HEK293 (cell line): ENCODE measurements at regions not wholly inside any gene's neighbourhood (a gene's known extent, or its start where the extent isn't known, plus 50 kb on each side); places are given as distances from the start of the nearest gene placed in this dataset.

Experiments used
- CTCF ChIA-PET: fragments of 350-600 bp; formaldehyde crosslinking; extraction: SDS; loops from one replicate; lab custom pipeline; 2021; ENCODE audit warnings: antibody characterized with exemption; lab: Yijun Ruan, JAX
- POLR2A ChIA-PET: fragments of 300-600 bp; formaldehyde crosslinking; extraction: SDS; loops from one replicate; lab custom pipeline; 2020; ENCODE audit warnings: antibody characterized with exemption, inconsistent platforms; lab: Yijun Ruan, JAX
- H3K27ac ChIP-seq: fragments of 200-500 bp; sonication (Bioruptor generic); 2 replicates; pipeline ENCODE4 v1.5.1; 2014; ENCODE audit warnings: low read depth, low read length, control low read depth, inconsistent platforms; ENCODE audit errors: extremely low read depth
- H3K36me3 ChIP-seq, 2 experiments: fragments of 200-500 bp in 1 of 2; sonication (Bioruptor generic) in 1 of 2; 1 replicate in 1 of 2; 2 replicates in 1 of 2; pipeline ENCODE4 v1.5.1; 2014 to 2017; ENCODE audit warnings: inconsistent platforms in 2 of 2, low read length in 2 of 2; ENCODE audit not compliant: control insufficient read depth in 2 of 2, insufficient read depth in 1 of 2
- H3K4me1 ChIP-seq: fragments of 200-500 bp; sonication (Bioruptor generic); 2 replicates; pipeline ENCODE4 v1.5.1; 2014; ENCODE audit warnings: mild to moderate bottlenecking, low read length, inconsistent platforms; ENCODE audit not compliant: control insufficient read depth, insufficient read depth
- H3K4me3 ChIP-seq: 2 replicates; pipeline ENCODE4 v1.5.1; 2011; ENCODE audit warnings: low read depth, mild to moderate bottlenecking, control low read depth, low read length, moderate library complexity
- H3K9me3 ChIP-seq: fragments of 200-500 bp; sonication (Bioruptor generic); 2 replicates; pipeline ENCODE4 v1.5.1; 2014; ENCODE audit warnings: low read depth, low read length, inconsistent platforms; ENCODE audit not compliant: control insufficient read depth, insufficient read depth
- OSR2 ChIP-seq: fragments of 450-650 bp; formaldehyde crosslinking; IDR thresholded peaks from 2 replicates; pipeline ENCODE4 v1.5.1; 2016; ENCODE audit warnings: missing biosample characterization, missing genetic modification characterization
- OVOL3 ChIP-seq: fragments of 450-650 bp; formaldehyde crosslinking; IDR thresholded peaks from 2 replicates; pipeline ENCODE4 v1.5.1; 2016; ENCODE audit warnings: missing biosample characterization, missing genetic modification characterization
- PRDM1 ChIP-seq: fragments of 450-650 bp; formaldehyde crosslinking; IDR thresholded peaks from 2 replicates; pipeline ENCODE4; 2016; ENCODE audit warnings: missing biosample characterization, missing genetic modification characterization
- SP3 ChIP-seq: fragments of 450-650 bp; formaldehyde crosslinking; IDR thresholded peaks from 2 replicates; pipeline ENCODE4 v1.5.1; 2016; ENCODE audit warnings: missing biosample characterization, missing genetic modification characterization
- SP7 ChIP-seq: fragments of 450-650 bp; formaldehyde crosslinking; IDR thresholded peaks from 2 replicates; pipeline ENCODE4 v1.5.1; 2016; ENCODE audit warnings: missing biosample characterization, missing genetic modification characterization
- TCF7L2 ChIP-seq: IDR thresholded peaks from 2 replicates; pipeline ENCODE4 v1.6.1; 2011; ENCODE audit warnings: low read depth, mild to moderate bottlenecking, inconsistent platforms, low read length, moderate library complexity, borderline replicate concordance
- TRIM28 ChIP-seq: IDR thresholded peaks from 2 replicates; pipeline ENCODE4 v1.6.1; 2011; ENCODE audit warnings: low read length, control low read depth, borderline replicate concordance
- ZBTB20 ChIP-seq: fragments of 450-650 bp; formaldehyde crosslinking; IDR thresholded peaks from 2 replicates; pipeline ENCODE4 v1.5.1; 2016; ENCODE audit warnings: missing biosample characterization, missing genetic modification characterization
- ZNF112 ChIP-seq: fragments of 450-650 bp; formaldehyde crosslinking; IDR thresholded peaks from 2 replicates; pipeline ENCODE4 v1.5.0; 2017; ENCODE audit warnings: missing biosample characterization, missing genetic modification characterization
- ZNF221 ChIP-seq: fragments of 450-650 bp; formaldehyde crosslinking; IDR thresholded peaks from 2 replicates; pipeline ENCODE4 v1.5.1; 2017; ENCODE audit warnings: missing biosample characterization, missing genetic modification characterization, borderline replicate concordance
- ZNF24 ChIP-seq: fragments of 450-650 bp; formaldehyde crosslinking; IDR thresholded peaks from 2 replicates; pipeline ENCODE4 v1.5.1; 2016; ENCODE audit warnings: missing biosample characterization, missing genetic modification characterization
- ZNF248 ChIP-seq: fragments of 450-650 bp; formaldehyde crosslinking; IDR thresholded peaks from 2 replicates; pipeline ENCODE4 v1.5.1; 2017; ENCODE audit warnings: missing biosample characterization, missing genetic modification characterization
- ZNF391 ChIP-seq: fragments of 450-650 bp; formaldehyde crosslinking; IDR thresholded peaks from 2 replicates; pipeline ENCODE4 v1.5.1; 2016; ENCODE audit warnings: low read depth, missing biosample characterization, missing genetic modification characterization, borderline replicate concordance
- ZNF404 ChIP-seq: fragments of 450-650 bp; formaldehyde crosslinking; IDR thresholded peaks from 2 replicates; pipeline ENCODE4 v1.5.1; 2017; ENCODE audit warnings: missing biosample characterization, missing genetic modification characterization
- ZNF416 ChIP-seq: fragments of 450-650 bp; formaldehyde crosslinking; IDR thresholded peaks from 2 replicates; pipeline ENCODE4 v1.5.1; 2016; ENCODE audit warnings: missing biosample characterization, missing genetic modification characterization
- ZNF530 ChIP-seq: fragments of 450-650 bp; formaldehyde crosslinking; IDR thresholded peaks from 2 replicates; pipeline ENCODE4 v1.5.1; 2016; ENCODE audit warnings: low read depth, missing biosample characterization, missing genetic modification characterization
- ZNF658 ChIP-seq: fragments of 450-650 bp; formaldehyde crosslinking; IDR thresholded peaks from 2 replicates; pipeline ENCODE4; 2016; ENCODE audit warnings: missing biosample characterization, missing genetic modification characterization
- ZNF660 ChIP-seq: fragments of 450-650 bp; IDR thresholded peaks from 2 replicates; pipeline ENCODE4 v1.5.1; 2018; ENCODE audit warnings: missing biosample characterization, mild to moderate bottlenecking, missing genetic modification characterization
- ZXDB ChIP-seq: fragments of 450-650 bp; formaldehyde crosslinking; IDR thresholded peaks from 2 replicates; pipeline ENCODE4 v1.5.1; 2016; ENCODE audit warnings: missing biosample characterization, missing genetic modification characterization
- TF ChIP-seq, protein P1 (sequence below): fragments of 450-650 bp; formaldehyde crosslinking; IDR thresholded peaks from 2 replicates; pipeline ENCODE4 v1.5.1; 2016; ENCODE audit warnings: missing biosample characterization, missing genetic modification characterization
- TF ChIP-seq, protein P2 (sequence below): fragments of 450-650 bp; formaldehyde crosslinking; IDR thresholded peaks from 2 replicates; pipeline ENCODE4 v1.5.1; 2016; ENCODE audit warnings: missing biosample characterization, missing genetic modification characterization, low read depth
- TF ChIP-seq, protein P3 (sequence below): fragments of 450-650 bp; formaldehyde crosslinking; IDR thresholded peaks from 2 replicates; pipeline ENCODE4 v1.5.1; 2016; ENCODE audit warnings: missing biosample characterization, missing genetic modification characterization, borderline replicate concordance
- TF ChIP-seq, protein P4 (sequence below): fragments of 450-650 bp; formaldehyde crosslinking; IDR thresholded peaks from 2 replicates; pipeline ENCODE4 v1.5.1; 2016; ENCODE audit warnings: missing biosample characterization, missing genetic modification characterization
- TF ChIP-seq, protein P5 (sequence below): fragments of 450-650 bp; formaldehyde crosslinking; IDR thresholded peaks from 2 replicates; pipeline ENCODE4 v1.5.1; 2016; ENCODE audit warnings: missing biosample characterization, missing genetic modification characterization
- TF ChIP-seq, protein P6 (sequence below): fragments of 450-650 bp; formaldehyde crosslinking; IDR thresholded peaks from 2 replicates; pipeline ENCODE4 v1.5.1; 2016; ENCODE audit warnings: missing biosample characterization, missing genetic modification characterization

DNA sequence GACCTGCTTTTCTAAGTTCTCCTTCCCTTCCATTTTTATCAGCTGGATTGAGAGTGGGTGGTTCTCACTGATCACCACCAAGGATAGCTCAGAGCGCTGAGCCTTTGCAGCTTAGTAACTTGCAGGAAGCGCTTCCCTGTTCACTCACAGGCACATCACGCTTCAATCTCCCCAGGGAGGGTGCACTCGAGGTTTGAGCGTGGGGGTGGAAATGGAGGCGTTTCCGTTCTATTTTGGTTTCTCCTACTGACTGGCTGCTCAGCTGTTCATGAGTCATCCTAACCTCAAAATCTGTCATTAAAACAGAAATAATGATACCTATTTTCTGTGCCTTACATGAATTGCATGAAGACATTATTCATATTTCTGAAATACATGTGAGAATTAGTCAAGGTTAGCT lies 292.1 kb downstream of the SPRY2 start:
- H3K4me3 ChIP-seq, result no peak overlapping the region
- POLR2A ChIA-PET, result interaction anchor here (1.0 to 1.3 kb wide), 2 partner anchors 13 to 292 kb away, joined by 3 to 4 read pairs; partner anchors contain the start of gene SPRY2
- no peaks in the 10 kb centered on the region for H3K4me1 ChIP-seq
- no peak overlapping the region for H3K27ac ChIP-seq
- H3K36me3 ChIP-seq, result no peaks in the 10 kb centered on the region
- H3K9me3 ChIP-seq, result no peaks in the 10 kb centered on the region
- CTCF ChIA-PET, result no interaction called here
- TF ChIP-seq, protein P1, sequence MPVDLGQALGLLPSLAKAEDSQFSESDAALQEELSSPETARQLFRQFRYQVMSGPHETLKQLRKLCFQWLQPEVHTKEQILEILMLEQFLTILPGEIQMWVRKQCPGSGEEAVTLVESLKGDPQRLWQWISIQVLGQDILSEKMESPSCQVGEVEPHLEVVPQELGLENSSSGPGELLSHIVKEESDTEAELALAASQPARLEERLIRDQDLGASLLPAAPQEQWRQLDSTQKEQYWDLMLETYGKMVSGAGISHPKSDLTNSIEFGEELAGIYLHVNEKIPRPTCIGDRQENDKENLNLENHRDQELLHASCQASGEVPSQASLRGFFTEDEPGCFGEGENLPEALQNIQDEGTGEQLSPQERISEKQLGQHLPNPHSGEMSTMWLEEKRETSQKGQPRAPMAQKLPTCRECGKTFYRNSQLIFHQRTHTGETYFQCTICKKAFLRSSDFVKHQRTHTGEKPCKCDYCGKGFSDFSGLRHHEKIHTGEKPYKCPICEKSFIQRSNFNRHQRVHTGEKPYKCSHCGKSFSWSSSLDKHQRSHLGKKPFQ (tag by site-specific recombination), result peak; percentile 10; the same call in 1 of the 2 replicates
- TF ChIP-seq ZXDB (tag by site-specific recombination) (no peak), SP3 (tag by site-specific recombination) (peak; percentile 52), ZNF221 (tag by site-specific recombination) (no peak), ZNF416 (no peak), ZNF404 (tag by site-specific recombination) (no peak), ZNF24 (tag by site-specific recombination) (0 out of 2 replicates have a peak, but pooled peaks have one; percentile 82), ZBTB20 (tag by site-specific recombination) (no peak), ZNF660 (tag by site-specific recombination) (peak; percentile 89), SP7 (tag by site-specific recombination) (peak; percentile 95), OVOL3 (no peak), PRDM1 (tag by site-specific recombination) (peak; percentile 70), TRIM28 (peak; percentile 96), ZNF391 (no peak), OSR2 (tag by site-specific recombination) (peak; percentile 63), ZNF112 (tag by site-specific recombination) (no peak), ZNF248 (tag by site-specific recombination) (no peak), TCF7L2 (no peak), ZNF658 (tag by site-specific recombination) (no peak), ZNF530 (tag by site-specific recombination) (no peak)
- TF ChIP-seq, protein P2, sequence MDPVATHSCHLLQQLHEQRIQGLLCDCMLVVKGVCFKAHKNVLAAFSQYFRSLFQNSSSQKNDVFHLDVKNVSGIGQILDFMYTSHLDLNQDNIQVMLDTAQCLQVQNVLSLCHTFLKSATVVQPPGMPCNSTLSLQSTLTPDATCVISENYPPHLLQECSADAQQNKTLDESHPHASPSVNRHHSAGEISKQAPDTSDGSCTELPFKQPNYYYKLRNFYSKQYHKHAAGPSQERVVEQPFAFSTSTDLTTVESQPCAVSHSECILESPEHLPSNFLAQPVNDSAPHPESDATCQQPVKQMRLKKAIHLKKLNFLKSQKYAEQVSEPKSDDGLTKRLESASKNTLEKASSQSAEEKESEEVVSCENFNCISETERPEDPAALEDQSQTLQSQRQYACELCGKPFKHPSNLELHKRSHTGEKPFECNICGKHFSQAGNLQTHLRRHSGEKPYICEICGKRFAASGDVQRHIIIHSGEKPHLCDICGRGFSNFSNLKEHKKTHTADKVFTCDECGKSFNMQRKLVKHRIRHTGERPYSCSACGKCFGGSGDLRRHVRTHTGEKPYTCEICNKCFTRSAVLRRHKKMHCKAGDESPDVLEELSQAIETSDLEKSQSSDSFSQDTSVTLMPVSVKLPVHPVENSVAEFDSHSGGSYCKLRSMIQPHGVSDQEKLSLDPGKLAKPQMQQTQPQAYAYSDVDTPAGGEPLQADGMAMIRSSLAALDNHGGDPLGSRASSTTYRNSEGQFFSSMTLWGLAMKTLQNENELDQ (tag by site-specific recombination), result no peak
- TF ChIP-seq, protein P3, sequence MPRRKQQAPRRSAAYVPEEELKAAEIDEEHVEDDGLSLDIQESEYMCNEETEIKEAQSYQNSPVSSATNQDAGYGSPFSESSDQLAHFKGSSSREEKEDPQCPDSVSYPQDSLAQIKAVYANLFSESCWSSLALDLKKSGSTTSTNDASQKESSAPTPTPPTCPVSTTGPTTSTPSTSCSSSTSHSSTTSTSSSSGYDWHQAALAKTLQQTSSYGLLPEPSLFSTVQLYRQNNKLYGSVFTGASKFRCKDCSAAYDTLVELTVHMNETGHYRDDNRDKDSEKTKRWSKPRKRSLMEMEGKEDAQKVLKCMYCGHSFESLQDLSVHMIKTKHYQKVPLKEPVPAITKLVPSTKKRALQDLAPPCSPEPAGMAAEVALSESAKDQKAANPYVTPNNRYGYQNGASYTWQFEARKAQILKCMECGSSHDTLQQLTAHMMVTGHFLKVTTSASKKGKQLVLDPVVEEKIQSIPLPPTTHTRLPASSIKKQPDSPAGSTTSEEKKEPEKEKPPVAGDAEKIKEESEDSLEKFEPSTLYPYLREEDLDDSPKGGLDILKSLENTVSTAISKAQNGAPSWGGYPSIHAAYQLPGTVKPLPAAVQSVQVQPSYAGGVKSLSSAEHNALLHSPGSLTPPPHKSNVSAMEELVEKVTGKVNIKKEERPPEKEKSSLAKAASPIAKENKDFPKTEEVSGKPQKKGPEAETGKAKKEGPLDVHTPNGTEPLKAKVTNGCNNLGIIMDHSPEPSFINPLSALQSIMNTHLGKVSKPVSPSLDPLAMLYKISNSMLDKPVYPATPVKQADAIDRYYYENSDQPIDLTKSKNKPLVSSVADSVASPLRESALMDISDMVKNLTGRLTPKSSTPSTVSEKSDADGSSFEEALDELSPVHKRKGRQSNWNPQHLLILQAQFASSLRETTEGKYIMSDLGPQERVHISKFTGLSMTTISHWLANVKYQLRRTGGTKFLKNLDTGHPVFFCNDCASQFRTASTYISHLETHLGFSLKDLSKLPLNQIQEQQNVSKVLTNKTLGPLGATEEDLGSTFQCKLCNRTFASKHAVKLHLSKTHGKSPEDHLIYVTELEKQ, result peak; percentile 47; the same call in 1 of the 2 replicates
- TF ChIP-seq, protein P4, sequence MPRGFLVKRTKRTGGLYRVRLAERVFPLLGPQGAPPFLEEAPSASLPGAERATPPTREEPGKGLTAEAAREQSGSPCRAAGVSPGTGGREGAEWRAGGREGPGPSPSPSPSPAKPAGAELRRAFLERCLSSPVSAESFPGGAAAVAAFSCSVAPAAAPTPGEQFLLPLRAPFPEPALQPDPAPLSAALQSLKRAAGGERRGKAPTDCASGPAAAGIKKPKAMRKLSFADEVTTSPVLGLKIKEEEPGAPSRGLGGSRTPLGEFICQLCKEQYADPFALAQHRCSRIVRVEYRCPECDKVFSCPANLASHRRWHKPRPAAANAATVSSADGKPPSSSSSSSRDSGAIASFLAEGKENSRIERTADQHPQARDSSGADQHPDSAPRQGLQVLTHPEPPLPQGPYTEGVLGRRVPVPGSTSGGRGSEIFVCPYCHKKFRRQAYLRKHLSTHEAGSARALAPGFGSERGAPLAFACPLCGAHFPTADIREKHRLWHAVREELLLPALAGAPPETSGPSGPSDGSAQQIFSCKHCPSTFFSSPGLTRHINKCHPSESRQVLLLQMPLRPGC (tag by site-specific recombination), result no peak
- TF ChIP-seq, protein P5, sequence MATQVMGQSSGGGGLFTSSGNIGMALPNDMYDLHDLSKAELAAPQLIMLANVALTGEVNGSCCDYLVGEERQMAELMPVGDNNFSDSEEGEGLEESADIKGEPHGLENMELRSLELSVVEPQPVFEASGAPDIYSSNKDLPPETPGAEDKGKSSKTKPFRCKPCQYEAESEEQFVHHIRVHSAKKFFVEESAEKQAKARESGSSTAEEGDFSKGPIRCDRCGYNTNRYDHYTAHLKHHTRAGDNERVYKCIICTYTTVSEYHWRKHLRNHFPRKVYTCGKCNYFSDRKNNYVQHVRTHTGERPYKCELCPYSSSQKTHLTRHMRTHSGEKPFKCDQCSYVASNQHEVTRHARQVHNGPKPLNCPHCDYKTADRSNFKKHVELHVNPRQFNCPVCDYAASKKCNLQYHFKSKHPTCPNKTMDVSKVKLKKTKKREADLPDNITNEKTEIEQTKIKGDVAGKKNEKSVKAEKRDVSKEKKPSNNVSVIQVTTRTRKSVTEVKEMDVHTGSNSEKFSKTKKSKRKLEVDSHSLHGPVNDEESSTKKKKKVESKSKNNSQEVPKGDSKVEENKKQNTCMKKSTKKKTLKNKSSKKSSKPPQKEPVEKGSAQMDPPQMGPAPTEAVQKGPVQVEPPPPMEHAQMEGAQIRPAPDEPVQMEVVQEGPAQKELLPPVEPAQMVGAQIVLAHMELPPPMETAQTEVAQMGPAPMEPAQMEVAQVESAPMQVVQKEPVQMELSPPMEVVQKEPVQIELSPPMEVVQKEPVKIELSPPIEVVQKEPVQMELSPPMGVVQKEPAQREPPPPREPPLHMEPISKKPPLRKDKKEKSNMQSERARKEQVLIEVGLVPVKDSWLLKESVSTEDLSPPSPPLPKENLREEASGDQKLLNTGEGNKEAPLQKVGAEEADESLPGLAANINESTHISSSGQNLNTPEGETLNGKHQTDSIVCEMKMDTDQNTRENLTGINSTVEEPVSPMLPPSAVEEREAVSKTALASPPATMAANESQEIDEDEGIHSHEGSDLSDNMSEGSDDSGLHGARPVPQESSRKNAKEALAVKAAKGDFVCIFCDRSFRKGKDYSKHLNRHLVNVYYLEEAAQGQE (tag by site-specific recombination), result peak; percentile 75
- TF ChIP-seq, protein P6, sequence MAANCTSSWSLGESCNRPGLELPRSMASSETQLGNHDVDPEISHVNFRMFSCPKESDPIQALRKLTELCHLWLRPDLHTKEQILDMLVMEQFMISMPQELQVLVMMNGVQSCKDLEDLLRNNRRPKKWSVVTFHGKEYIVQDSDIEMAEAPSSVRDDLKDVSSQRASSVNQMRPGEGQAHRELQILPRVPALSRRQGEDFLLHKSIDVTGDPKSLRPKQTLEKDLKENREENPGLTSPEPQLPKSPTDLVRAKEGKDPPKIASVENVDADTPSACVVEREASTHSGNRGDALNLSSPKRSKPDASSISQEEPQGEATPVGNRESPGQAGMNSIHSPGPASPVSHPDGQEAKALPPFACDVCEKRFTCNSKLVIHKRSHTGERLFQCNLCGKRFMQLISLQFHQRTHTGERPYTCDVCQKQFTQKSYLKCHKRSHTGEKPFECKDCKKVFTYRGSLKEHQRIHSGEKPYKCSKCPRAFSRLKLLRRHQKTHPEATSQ, result no peak
